IMR-90 (cell line): ENCODE measurements at regions not wholly inside any gene's neighbourhood (a gene's known extent, or its start where the extent isn't known, plus 50 kb on each side); places are given as distances from the start of the nearest gene placed in this dataset.

ENCODE experiments used
- ATAC-seq: fragments of 200-7000 bp; cut with Tn5 transposase; 2 replicates; pipeline ENCODE4 v1.9.1; 2020; ENCODE audit warnings: low read depth, mild to moderate bottlenecking, moderate library complexity
- BruUV-seq: library from RNA; stranded (reverse); fragments of 400-500 nt; replicated peaks from 2 replicates; lab custom pipeline; 2021; lab: Mats Ljungman, UMichigan
- CTCF ChIA-PET: fragments of 300-600 bp; formaldehyde crosslinking; extraction: SDS; loops from one replicate; lab custom pipeline; 2021; ENCODE audit warnings: antibody characterized with exemption; lab: Yijun Ruan, JAX
- POLR2A ChIA-PET: fragments of 300-600 bp; sonication (Branson Sonifier 250); formaldehyde crosslinking; loops from one replicate; lab custom pipeline; 2022; ENCODE audit warnings: antibody characterized with exemption; ENCODE audit not compliant: unreplicated experiment; lab: Charles Lee
- DNase-seq: peaks from one replicate; pipeline ENCODE4 v3.0.0; 2013
- H2AFZ ChIP-seq: replicated peaks from 2 replicates; pipeline ENCODE3; 2013; ENCODE audit warnings: low read length, mild to moderate bottlenecking; ENCODE audit not compliant: poor library complexity
- H2AK5ac ChIP-seq: 2 replicates; pipeline ENCODE4 v1.6.1; 2013; ENCODE audit warnings: low read depth, low read length, inconsistent platforms
- H2AK9ac ChIP-seq: replicated peaks from 2 replicates; pipeline ENCODE3; 2013; ENCODE audit warnings: mild to moderate bottlenecking, low read depth, low read length, moderate library complexity; ENCODE audit not compliant: poor library complexity
- H2BK120ac ChIP-seq: 2 replicates; pipeline ENCODE4 v1.6.1; 2013; ENCODE audit warnings: low read depth, low read length, inconsistent platforms
- H2BK15ac ChIP-seq: 3 replicates; pipeline ENCODE4 v1.6.1; 2013; ENCODE audit warnings: low read depth, low read length, inconsistent platforms
- H2BK20ac ChIP-seq: 2 replicates; pipeline ENCODE4 v1.6.1; 2013; ENCODE audit warnings: low read depth, mild to moderate bottlenecking, inconsistent platforms, low read length, moderate library complexity
- H2BK5ac ChIP-seq: 2 replicates; pipeline ENCODE4 v1.6.1; 2013; ENCODE audit warnings: mild to moderate bottlenecking, low read depth, low read length, inconsistent platforms; ENCODE audit not compliant: poor library complexity, severe bottlenecking
- H3K14ac ChIP-seq: replicated peaks from 2 replicates; pipeline ENCODE4 v1.6.1; 2013; ENCODE audit warnings: low read depth, low read length, inconsistent platforms
- H3K18ac ChIP-seq: 2 replicates; pipeline ENCODE4 v1.6.1; 2013; ENCODE audit warnings: low read depth, low read length, control low read depth
- H3K23ac ChIP-seq: 2 replicates; pipeline ENCODE4 v1.6.1; 2013; ENCODE audit warnings: low read depth, low read length, inconsistent platforms
- H3K27ac ChIP-seq: 2 replicates; pipeline ENCODE4 v1.5.1; 2013; ENCODE audit warnings: mild to moderate bottlenecking, control low read depth, low read length; ENCODE audit not compliant: insufficient read depth
- H3K27me3 ChIP-seq: 2 replicates; pipeline ENCODE4 v1.6.1; 2013; ENCODE audit warnings: low read length; ENCODE audit not compliant: control insufficient read depth, insufficient read depth
- H3K36me3 ChIP-seq: 2 replicates; pipeline ENCODE4 v1.6.1; 2013; ENCODE audit warnings: low read length, mixed read lengths; ENCODE audit not compliant: control insufficient read depth, insufficient read depth
- H3K4ac ChIP-seq: 2 replicates; pipeline ENCODE4 v1.6.1; 2013; ENCODE audit warnings: low read depth, low read length, inconsistent platforms
- H3K4me1 ChIP-seq: 2 replicates; pipeline ENCODE4 v1.6.1; 2013; ENCODE audit warnings: low read length, mixed read lengths; ENCODE audit not compliant: control insufficient read depth, insufficient read depth
- H3K4me2 ChIP-seq: 2 replicates; pipeline ENCODE4 v1.6.1; 2013; ENCODE audit warnings: low read depth, mild to moderate bottlenecking, control low read depth, low read length, moderate library complexity
- H3K4me3 ChIP-seq: 2 replicates; pipeline ENCODE4 v1.5.1; 2013; ENCODE audit warnings: low read depth, mild to moderate bottlenecking, control low read depth, low read length, moderate library complexity; ENCODE audit not compliant: insufficient read depth
- H3K56ac ChIP-seq: 2 replicates; pipeline ENCODE4 v1.6.1; 2013; ENCODE audit warnings: low read length, inconsistent platforms; ENCODE audit not compliant: insufficient read depth; ENCODE audit errors: extremely low read depth
- H3K79me1 ChIP-seq, 2 experiments: 2 replicates each; pipeline ENCODE4 v1.6.1; 2013; ENCODE audit warnings: low read length in 2 of 2, inconsistent platforms in 1 of 2, low read depth in 1 of 2
- H3K9ac ChIP-seq: 2 replicates; pipeline ENCODE4 v1.6.1; 2013; ENCODE audit warnings: low read depth, low read length, control low read depth
- H3K9me1 ChIP-seq: 2 replicates; pipeline ENCODE4 v1.6.1; 2013; ENCODE audit warnings: low read length, inconsistent platforms; ENCODE audit not compliant: insufficient read depth
- H3K9me3 ChIP-seq: 2 replicates; pipeline ENCODE4 v1.6.1; 2013; ENCODE audit warnings: low read length; ENCODE audit not compliant: control insufficient read depth, insufficient read depth
- H4K20me1 ChIP-seq: 2 replicates; pipeline ENCODE4 v1.6.1; 2013; ENCODE audit warnings: low read length, inconsistent platforms; ENCODE audit not compliant: insufficient read depth
- H4K5ac ChIP-seq: 2 replicates; pipeline ENCODE4 v1.6.1; 2013; ENCODE audit warnings: mild to moderate bottlenecking, low read depth, low read length, control low read depth
- H4K8ac ChIP-seq, 2 experiments: 2 replicates each; pipeline ENCODE4 v1.6.1; 2013; ENCODE audit warnings: low read depth in 2 of 2, low read length in 2 of 2, control low read depth in 1 of 2, inconsistent platforms in 1 of 2
- H4K91ac ChIP-seq: 2 replicates; pipeline ENCODE4 v1.6.1; 2013; ENCODE audit warnings: low read depth, low read length, inconsistent platforms; ENCODE audit not compliant: insufficient read depth
- CEBPB ChIP-seq: IDR thresholded peaks from 2 replicates; pipeline ENCODE4 v1.6.1; 2012; ENCODE audit warnings: low read depth, low read length, improper control_type of control experiment
- ELK1 ChIP-seq: fragments of 150-350 bp; IDR thresholded peaks from 2 replicates; pipeline ENCODE4 v1.6.1; 2016; ENCODE audit warnings: low read depth, mild to moderate bottlenecking, low read length, moderate library complexity, borderline replicate concordance
- MAZ ChIP-seq: IDR thresholded peaks from 2 replicates; pipeline ENCODE4 v1.6.1; 2012; ENCODE audit warnings: low read depth, mild to moderate bottlenecking, low read length, improper control_type of control experiment, moderate library complexity, borderline replicate concordance
- NFE2L2 ChIP-seq: fragments of 150-350 bp; IDR thresholded peaks from 2 replicates; pipeline ENCODE4 v1.6.1; 2016; ENCODE audit warnings: low read depth, mild to moderate bottlenecking, low read length
- WGBS, 2 experiments: methylation state at CpG; one replicate each; pipeline versions ENCODE4 v1.1.5 to v1.1.7; 2013; ENCODE audit warnings: missing lambda C conversion rate in 2 of 2; ENCODE audit not compliant: insufficient read length in 1 of 2; ENCODE audit errors: extremely low coverage in 2 of 2; 5-methylcytosine and 5-hydroxymethylcytosine counted together
- dilution Hi-C: fragments of 300-500 bp; cut with HindIII; formaldehyde crosslinking; loops from one replicate; pipeline ENCODE4 v1.14.3; 2018; ENCODE audit warnings: low sequenced_read_pairs; ENCODE audit not compliant: unreplicated experiment
- in situ Hi-C: fragments of 300-500 bp; cut with MboI; formaldehyde crosslinking; loops from 3 replicates; pipeline ENCODE4 v1.14.3; 2019; ENCODE audit warnings: low sequenced_read_pairs, inconsistent platforms, mixed read lengths
- intact Hi-C: fragments of 100-400 bp; cut with micrococcal nuclease; formaldehyde crosslinking; loops from 2 replicates; pipeline ENCODE4 v1.10.0; 2022

GRCh38 chr2:108092886-108093285, 106.6 kb downstream of the SLC5A7 start:
- H3K56ac ChIP-seq, result no peak overlapping the region
- dilution Hi-C loops, result no loop called here
- no peak overlapping the region for H3K4ac ChIP-seq
- no peaks in the 10 kb centered on the region for H3K27me3 ChIP-seq
- no peak overlapping the region for H3K14ac ChIP-seq
- no peak overlapping the region for H3K18ac ChIP-seq
- H2BK120ac ChIP-seq, result no peak overlapping the region
- H3K23ac ChIP-seq, result no peak overlapping the region
- H3K4me1 ChIP-seq, result no peaks in the 10 kb centered on the region
- no peaks in the 10 kb centered on the region for H4K20me1 ChIP-seq
- no peaks in the 10 kb centered on the region for H3K9me1 ChIP-seq
- no peak overlapping the region for H2AK5ac ChIP-seq
- no peak overlapping the region for H3K4me3 ChIP-seq
- H3K9me3 ChIP-seq, result no peaks in the 10 kb centered on the region; the same call in 1 of the 2 replicates
- TF ChIP-seq ELK1, result no peak
- no peak for TF ChIP-seq NFE2L2
- no peak for TF ChIP-seq CEBPB
- TF ChIP-seq MAZ, result no peak
- intact Hi-C loops, result no loop called here
- no CpG with 5 or more reads among the region's 1 CpG for WGBS, 2 experiments
- H2AFZ ChIP-seq, result no peak overlapping the region
- ATAC-seq (no peak), DNase-seq (no peak)
- H4K91ac ChIP-seq, result no peak overlapping the region
- H3K9ac ChIP-seq, result no peak overlapping the region
- H3K27ac ChIP-seq, result no peak overlapping the region
- ChIA-PET POLR2A (no interaction called here), CTCF (no interaction called here)
- H2BK20ac ChIP-seq, result no peak overlapping the region
- no TSS peak for BruUV-seq
- H3K79me1 ChIP-seq, result no peaks in the 10 kb centered on the region
- H3K4me2 ChIP-seq, result no peak overlapping the region
- no peak overlapping the region for H2AK9ac ChIP-seq
- no peak overlapping the region for H4K8ac ChIP-seq
- in situ Hi-C loops, result no loop called here
- H3K36me3 ChIP-seq, result no peaks in the 10 kb centered on the region
- no peak overlapping the region for H4K5ac ChIP-seq
- no peak overlapping the region for H2BK15ac ChIP-seq
- H2BK5ac ChIP-seq, result no peak overlapping the region
